ENCODE measurements at regions not wholly inside any gene's neighbourhood (a gene's known extent, or its start where the extent isn't known, plus 50 kb on each side); places are given as distances from the start of the nearest gene placed in this dataset.

GRCh38 chr5:61675015-61675692 lies 343.1 kb downstream of the ZSWIM6 start:
- no peak for TF ChIP-seq CTCF (IDR thresholded peaks at IDR 0.05)
- TF ChIP-seq POLR2AphosphoS5 (IDR thresholded peaks at IDR 0.05), result no peak
- no peak for TF ChIP-seq POLR2A (IDR thresholded peaks at IDR 0.05)
- TF ChIP-seq EP300 (IDR thresholded peaks at IDR 0.05), result no peak

Measured in sigmoid colon (tissue), 4 donors.